ENCODE measurements at regions not wholly inside any gene's neighbourhood (a gene's known extent, or its start where the extent isn't known, plus 50 kb on each side); places are given as distances from the start of the nearest gene placed in this dataset.

DNA sequence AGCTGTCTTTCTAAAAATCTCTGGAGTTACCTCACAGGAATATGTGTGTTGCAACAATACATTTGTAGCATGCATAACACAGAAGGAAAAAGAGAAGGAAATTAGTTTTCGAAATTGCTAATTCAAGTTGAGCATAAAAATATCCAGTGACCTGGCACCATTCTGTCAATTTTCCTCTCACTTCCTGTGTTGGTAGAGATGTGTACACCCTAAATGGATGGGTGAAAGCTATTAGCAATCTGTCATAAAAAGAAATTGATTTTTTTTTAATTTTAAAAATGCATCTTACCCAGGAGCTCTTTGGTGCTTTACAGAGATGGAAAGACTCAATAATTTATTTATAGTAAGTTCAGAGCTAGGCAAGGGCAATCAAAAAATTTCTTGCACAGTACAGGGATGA lies 333.3 kb upstream of the TMEM229A start:
- Mint-ChIP-seq H3K27me3 (no peaks in the 10 kb centered on the region), H3K27ac (no peak overlapping the region), H3K9me3 (peaks cover 17% of the 10 kb centered on the region), H3K4me3 (no peak overlapping the region), H3K4me1 (no peaks in the 10 kb centered on the region), H3K36me3 (ENCODE audit: low read depth) (no peaks in the 10 kb centered on the region)
- CTCF ChIA-PET = no interaction called here
- no peak for DNase-seq
- POLR2A ChIA-PET = no interaction called here

GRCh38 chr7:124364283-124364682 lies 331.4 kb upstream of the TMEM229A start:
- CTCF ChIA-PET = no interaction called here
- no peaks in the 10 kb centered on the region for H3K36me3 Mint-ChIP-seq (ENCODE audit: low read depth)
- no peaks in the 10 kb centered on the region for H3K27me3 Mint-ChIP-seq

GRCh38 chr7:124354201-124354600 lies 321.3 kb upstream of the TMEM229A start:
- no peaks in the 10 kb centered on the region for H3K27me3 Mint-ChIP-seq
- no peak overlapping the region for H3K27ac Mint-ChIP-seq
- H3K4me3 Mint-ChIP-seq = no peak overlapping the region
- ChIA-PET POLR2A (no interaction called here), CTCF (no interaction called here)
- no peaks in the 10 kb centered on the region for H3K4me1 Mint-ChIP-seq
- no peaks in the 10 kb centered on the region for H3K36me3 Mint-ChIP-seq (ENCODE audit: low read depth)
- DNase-seq = no peak
- H3K9me3 Mint-ChIP-seq = peaks cover under 1% of the 10 kb centered on the region

More at GRCh38 chr7:124364283-124364682, 331.4 kb upstream of the TMEM229A start:
- POLR2A ChIA-PET = no interaction called here
- H3K4me1 Mint-ChIP-seq = no peaks in the 10 kb centered on the region
- H3K27ac Mint-ChIP-seq = no peak overlapping the region
- no peak for DNase-seq
- H3K9me3 Mint-ChIP-seq = peaks cover 17% of the 10 kb centered on the region
- H3K4me3 Mint-ChIP-seq = no peak overlapping the region

- H3K4me3 Mint-ChIP-seq = no peak overlapping the region
- no peaks in the 10 kb centered on the region for H3K27me3 Mint-ChIP-seq
- DNase-seq = no peak
- H3K36me3 Mint-ChIP-seq (ENCODE audit: low read depth) = no peaks in the 10 kb centered on the region
- no peaks in the 10 kb centered on the region for H3K4me1 Mint-ChIP-seq
- peaks cover 3% of the 10 kb centered on the region for H3K9me3 Mint-ChIP-seq
- ChIA-PET POLR2A (no interaction called here), CTCF (no interaction called here)
- no peak overlapping the region for H3K27ac Mint-ChIP-seq
These were observed 319.1 kb upstream of the TMEM229A start for GRCh38 chr7:124351950-124352349.

- CTCF ChIA-PET = no interaction called here
These were observed 316.6 kb upstream of the TMEM229A start for GRCh38 chr7:124349443-124349842.

GRCh38 chr7:124338861-124339260 lies 306.0 kb upstream of the TMEM229A start:
- Mint-ChIP-seq H3K27me3 (no peaks in the 10 kb centered on the region), H3K36me3 (ENCODE audit: low read depth) (no peaks in the 10 kb centered on the region), H3K9me3 (no peaks in the 10 kb centered on the region), H3K4me1 (no peaks in the 10 kb centered on the region), H3K4me3 (no peak overlapping the region), H3K27ac (no peak overlapping the region)
- DNase-seq = no peak
- CTCF ChIA-PET = no interaction called here
- POLR2A ChIA-PET = no interaction called here

More at GRCh38 chr7:124349443-124349842, 316.6 kb upstream of the TMEM229A start:
- no peak overlapping the region for H3K4me3 Mint-ChIP-seq
- peaks cover 6% of the 10 kb centered on the region for H3K9me3 Mint-ChIP-seq
- no peaks in the 10 kb centered on the region for H3K4me1 Mint-ChIP-seq
- no peak overlapping the region for H3K27ac Mint-ChIP-seq
- H3K36me3 Mint-ChIP-seq (ENCODE audit: low read depth) = no peaks in the 10 kb centered on the region
- no peaks in the 10 kb centered on the region for H3K27me3 Mint-ChIP-seq
- DNase-seq = no peak
- POLR2A ChIA-PET = no interaction called here

DNA sequence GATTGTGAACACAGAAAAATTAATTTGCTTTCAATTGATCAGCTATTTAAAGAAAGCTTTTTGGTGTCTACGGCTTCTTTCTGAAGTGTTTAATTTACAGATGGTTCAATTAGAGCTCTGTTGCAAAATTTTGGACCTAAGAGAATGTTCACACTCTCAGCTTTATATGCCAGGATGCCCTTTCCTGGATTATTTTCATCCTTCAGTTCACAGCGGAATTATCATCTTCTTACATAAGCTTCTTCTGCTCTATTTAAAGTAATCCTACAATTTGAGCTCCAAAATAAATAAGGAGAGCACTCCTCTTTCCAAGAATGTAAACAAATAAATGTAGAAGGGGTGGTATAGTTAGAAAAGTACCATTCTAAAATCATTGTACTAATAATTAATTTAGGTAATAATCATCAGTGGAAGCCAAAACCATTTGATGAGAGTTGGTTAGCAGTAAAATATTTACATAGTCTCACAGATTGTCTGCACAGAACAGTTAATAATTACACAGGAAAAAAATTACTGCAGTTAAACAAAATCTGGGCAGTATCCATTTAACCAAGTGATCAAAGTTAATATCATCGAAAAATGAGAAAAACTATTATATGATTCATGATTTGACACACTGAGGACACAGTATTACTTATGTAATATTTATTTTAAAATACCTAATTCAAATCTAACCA lies 298.0 kb upstream of the TMEM229A start:
- DNase-seq = no peak
- H3K27ac Mint-ChIP-seq = no peak overlapping the region
- H3K4me1 Mint-ChIP-seq = no peaks in the 10 kb centered on the region
- ChIA-PET CTCF (no interaction called here), POLR2A (no interaction called here)
- H3K4me3 Mint-ChIP-seq = no peak overlapping the region
- H3K36me3 Mint-ChIP-seq (ENCODE audit: low read depth) = no peaks in the 10 kb centered on the region
- H3K27me3 Mint-ChIP-seq = no peaks in the 10 kb centered on the region
- H3K9me3 Mint-ChIP-seq = no peaks in the 10 kb centered on the region

DNA sequence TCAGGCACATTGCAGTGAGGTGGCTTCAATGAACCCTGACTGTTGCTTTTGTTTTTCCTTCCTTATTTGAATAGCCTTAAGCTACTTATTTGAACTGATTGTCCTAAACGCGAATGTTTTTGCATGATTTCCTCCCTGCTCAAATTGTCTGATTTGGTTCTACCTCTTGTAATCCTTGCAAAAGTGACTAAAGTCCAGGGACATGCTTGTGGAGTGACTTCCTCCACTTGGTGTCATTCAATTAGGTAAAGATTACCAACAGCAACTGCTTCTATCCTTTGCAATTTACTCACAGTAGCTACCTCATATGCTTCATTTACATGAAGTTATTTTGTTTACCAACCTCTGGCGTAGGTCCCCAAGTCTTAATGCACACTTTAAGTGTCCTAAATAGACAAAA lies 295.9 kb upstream of the TMEM229A start:
- Mint-ChIP-seq H3K4me1 (no peaks in the 10 kb centered on the region), H3K9me3 (no peaks in the 10 kb centered on the region), H3K27me3 (no peaks in the 10 kb centered on the region), H3K4me3 (no peak overlapping the region), H3K36me3 (ENCODE audit: low read depth) (no peaks in the 10 kb centered on the region), H3K27ac (no peak overlapping the region)
- CTCF ChIA-PET = no interaction called here
- POLR2A ChIA-PET = no interaction called here
- no peak for DNase-seq

GRCh38 chr7:124324262-124324661 lies 291.4 kb upstream of the TMEM229A start:
- ChIA-PET POLR2A (no interaction called here), CTCF (no interaction called here)
- no peak overlapping the region for H3K4me3 Mint-ChIP-seq
- peaks cover 2% of the 10 kb centered on the region for H3K9me3 Mint-ChIP-seq
- DNase-seq = no peak
- no peaks in the 10 kb centered on the region for H3K4me1 Mint-ChIP-seq
- no peaks in the 10 kb centered on the region for H3K36me3 Mint-ChIP-seq (ENCODE audit: low read depth)
- no peaks in the 10 kb centered on the region for H3K27me3 Mint-ChIP-seq
- no peak overlapping the region for H3K27ac Mint-ChIP-seq

- Mint-ChIP-seq H3K36me3 (ENCODE audit: low read depth) (no peaks in the 10 kb centered on the region), H3K4me1 (no peaks in the 10 kb centered on the region), H3K9me3 (peaks cover 2% of the 10 kb centered on the region), H3K27ac (no peak overlapping the region), H3K4me3 (no peak overlapping the region), H3K27me3 (no peaks in the 10 kb centered on the region)
- DNase-seq = no peak
- CTCF ChIA-PET = no interaction called here
- POLR2A ChIA-PET = no interaction called here
These were observed 290.7 kb upstream of the TMEM229A start for GRCh38 chr7:124323597-124323996.

DNA sequence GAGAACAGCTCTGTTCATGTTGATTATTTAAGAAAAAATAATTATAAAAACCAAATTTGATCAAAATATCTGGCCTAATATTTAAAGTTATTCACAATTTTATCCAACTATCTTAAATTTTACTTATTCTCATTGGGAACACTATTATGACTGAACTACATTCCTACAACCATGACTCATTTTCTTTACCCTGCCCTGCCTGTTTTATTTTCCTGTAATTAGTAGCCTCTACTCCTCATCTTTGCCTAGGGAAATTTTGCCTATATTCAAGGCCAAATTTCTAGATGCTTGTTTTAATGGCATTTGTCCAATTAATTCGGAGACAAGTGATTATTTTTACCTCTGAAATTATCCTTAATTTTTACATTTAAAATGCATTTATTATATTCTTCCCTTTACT lies 289.7 kb upstream of the TMEM229A start:
- CTCF ChIA-PET = no interaction called here
- POLR2A ChIA-PET = no interaction called here
- Mint-ChIP-seq H3K27ac (no peak overlapping the region), H3K27me3 (no peaks in the 10 kb centered on the region), H3K36me3 (ENCODE audit: low read depth) (no peaks in the 10 kb centered on the region), H3K4me1 (no peaks in the 10 kb centered on the region), H3K9me3 (peaks cover 2% of the 10 kb centered on the region), H3K4me3 (no peak overlapping the region)
- no peak for DNase-seq

- Mint-ChIP-seq H3K4me3 (no peak overlapping the region), H3K9me3 (peaks cover 2% of the 10 kb centered on the region), H3K27ac (no peak overlapping the region), H3K4me1 (no peaks in the 10 kb centered on the region), H3K36me3 (ENCODE audit: low read depth) (no peaks in the 10 kb centered on the region), H3K27me3 (no peaks in the 10 kb centered on the region)
- DNase-seq = no peak
- ChIA-PET CTCF (no interaction called here), POLR2A (no interaction called here)
These were observed 286.0 kb upstream of the TMEM229A start for GRCh38 chr7:124318721-124319450.

- no peak for DNase-seq
- no peaks in the 10 kb centered on the region for H3K4me1 Mint-ChIP-seq
These were observed 278.1 kb upstream of the TMEM229A start for GRCh38 chr7:124310934-124311390.

DNA sequence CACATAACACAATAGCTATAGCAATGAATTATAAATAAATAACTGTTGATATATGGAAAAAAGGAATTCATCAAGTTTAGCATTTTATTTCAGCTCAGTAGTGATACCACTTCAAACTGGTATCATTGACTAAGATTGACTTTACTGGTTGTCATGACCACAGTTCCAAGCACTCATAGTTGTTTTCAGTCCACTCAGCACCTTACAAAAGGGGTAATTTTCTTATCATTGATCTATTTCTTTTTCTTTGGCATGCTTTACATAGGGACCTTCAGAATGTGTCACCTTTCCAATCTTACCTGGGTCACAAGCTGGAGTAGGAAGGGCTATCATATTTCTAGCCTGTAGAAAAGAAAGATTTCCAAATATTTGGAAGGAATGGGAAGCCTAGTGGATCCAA lies 275.5 kb upstream of the TMEM229A start:
- H3K4me1 Mint-ChIP-seq = no peaks in the 10 kb centered on the region
- POLR2A ChIA-PET = no interaction called here
- H3K4me3 Mint-ChIP-seq = no peak overlapping the region
- DNase-seq = no peak
- H3K27me3 Mint-ChIP-seq = no peaks in the 10 kb centered on the region
- no peaks in the 10 kb centered on the region for H3K36me3 Mint-ChIP-seq (ENCODE audit: low read depth)
- H3K27ac Mint-ChIP-seq = no peak overlapping the region
- CTCF ChIA-PET = no interaction called here
- H3K9me3 Mint-ChIP-seq = peaks cover 5% of the 10 kb centered on the region

More at GRCh38 chr7:124310934-124311390, 278.1 kb upstream of the TMEM229A start:
- Mint-ChIP-seq H3K27ac (no peak overlapping the region), H3K27me3 (no peaks in the 10 kb centered on the region), H3K36me3 (ENCODE audit: low read depth) (no peaks in the 10 kb centered on the region), H3K9me3 (peaks cover 3% of the 10 kb centered on the region), H3K4me3 (no peak overlapping the region)
- ChIA-PET CTCF (no interaction called here), POLR2A (no interaction called here)
